ENCODE measurements at regions not wholly inside any gene's neighbourhood (a gene's known extent, or its start where the extent isn't known, plus 50 kb on each side); places are given as distances from the start of the nearest gene placed in this dataset.
"Not testable (repeated sequence)": the region's sequence is repeated elsewhere in the genome, so short reads cannot be mapped to it uniquely, and the experiment has no call there.

DNA sequence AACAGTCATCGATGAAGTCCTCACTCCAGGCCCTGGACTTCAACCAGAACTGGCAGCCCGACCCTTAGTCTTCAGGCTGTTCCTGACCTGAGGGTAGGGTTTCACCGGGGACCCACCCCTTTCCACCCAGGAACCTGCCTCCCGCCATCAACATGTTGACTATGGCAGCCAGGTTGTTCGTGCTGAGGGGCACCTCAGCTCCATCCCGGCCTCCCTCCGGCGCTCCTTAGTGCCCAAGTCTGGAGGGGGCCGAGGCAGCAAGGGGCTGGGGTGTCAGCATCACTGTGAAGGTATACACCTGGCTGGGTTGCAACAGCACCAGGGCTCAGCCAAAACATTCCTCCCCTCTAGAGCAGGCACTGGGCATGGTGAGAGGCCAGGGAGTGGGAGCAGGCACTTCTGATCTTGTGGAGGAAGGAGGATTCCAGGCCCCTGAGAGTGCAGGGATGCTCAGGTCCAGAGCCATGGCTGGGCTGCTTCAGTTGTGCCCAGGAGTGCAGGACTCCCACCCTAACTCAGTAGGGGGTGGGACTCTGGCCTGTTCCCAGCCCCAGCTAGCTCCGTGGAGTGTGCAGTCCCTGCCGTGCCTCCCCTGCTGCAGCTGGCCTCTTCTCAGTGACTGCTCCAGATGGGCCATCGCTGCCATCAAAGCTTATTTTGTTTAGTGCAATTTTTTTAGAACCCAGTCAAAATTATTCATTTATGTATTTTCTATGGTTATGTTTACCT, 1445.9 kb downstream of the PCDH9 start:
- no peak overlapping the region for H3K9ac ChIP-seq (ENCODE audit: low read length)
- H3F3A ChIP-seq (ENCODE audit: insufficient read depth): no peaks in the 10 kb centered on the region
- TF ChIP-seq CTCF (IDR thresholded peaks at IDR 0.05; ENCODE audit: insufficient read depth, low read length, poor library complexity, severe bottlenecking): no peak
- no peak for TF ChIP-seq EZH2phosphoT487 (conservative IDR thresholded peaks at IDR 0.05; ENCODE audit: low read length)
- no peak overlapping the region for H3K4me3 ChIP-seq (ENCODE audit: insufficient read depth, low read length, poor library complexity, severe bottlenecking)
- H2AFZ ChIP-seq (ENCODE audit: low read depth, low read length, severe bottlenecking): no peak overlapping the region
- H3K79me2 ChIP-seq (ENCODE audit: insufficient read depth, low read length): no peaks in the 10 kb centered on the region
- H3K27me3 ChIP-seq (ENCODE audit: low read length): no peaks in the 10 kb centered on the region
- H4K20me1 ChIP-seq (ENCODE audit: low read depth, low read length): no peaks in the 10 kb centered on the region
- no peaks in the 10 kb centered on the region for H3K9me3 ChIP-seq (ENCODE audit: insufficient read depth, low read length)
- H3K9me2 ChIP-seq (replicated peaks; ENCODE audit: insufficient read depth, low read length): no peaks in the 10 kb centered on the region
- H3K4me2 ChIP-seq (ENCODE audit: low read depth, low read length, poor library complexity, severe bottlenecking): no peak overlapping the region
- H3K36me3 ChIP-seq (ENCODE audit: low read length): no peaks in the 10 kb centered on the region
- no peak overlapping the region for H3K27ac ChIP-seq (ENCODE audit: low read depth, low read length)

- H3K9ac ChIP-seq (ENCODE audit: low read length): no peak overlapping the region
- no peaks in the 10 kb centered on the region for H3F3A ChIP-seq (ENCODE audit: insufficient read depth)
- H3K4me2 ChIP-seq (ENCODE audit: low read depth, low read length, poor library complexity, severe bottlenecking): no peak overlapping the region
- no peaks in the 10 kb centered on the region for H3K9me3 ChIP-seq (ENCODE audit: insufficient read depth, low read length)
- no peak overlapping the region for H3K27ac ChIP-seq (ENCODE audit: low read depth, low read length)
- TF ChIP-seq EZH2phosphoT487 (conservative IDR thresholded peaks at IDR 0.05; ENCODE audit: low read length): no peak
- TF ChIP-seq CTCF (IDR thresholded peaks at IDR 0.05; ENCODE audit: insufficient read depth, low read length, poor library complexity, severe bottlenecking): no peak
- no peaks in the 10 kb centered on the region for H3K79me2 ChIP-seq (ENCODE audit: insufficient read depth, low read length)
- H3K9me2 ChIP-seq (replicated peaks; ENCODE audit: insufficient read depth, low read length): no peaks in the 10 kb centered on the region
- no peaks in the 10 kb centered on the region for H3K36me3 ChIP-seq (ENCODE audit: low read length)
- no peak overlapping the region for H2AFZ ChIP-seq (ENCODE audit: low read depth, low read length, severe bottlenecking)
- H3K27me3 ChIP-seq (ENCODE audit: low read length): no peaks in the 10 kb centered on the region
- H3K4me3 ChIP-seq (ENCODE audit: insufficient read depth, low read length, poor library complexity, severe bottlenecking): no peak overlapping the region
- no peaks in the 10 kb centered on the region for H4K20me1 ChIP-seq (ENCODE audit: low read depth, low read length)
Measured at GRCh38 chr13:65783383-65783782, 1446.8 kb downstream of the PCDH9 start.

GRCh38 chr13:65771704-65772313, 1458.3 kb downstream of the PCDH9 start:
- not testable (repeated sequence) for H2AFZ ChIP-seq (ENCODE audit: low read depth, low read length, severe bottlenecking); H3K27me3 ChIP-seq (ENCODE audit: low read length); H3F3A ChIP-seq (ENCODE audit: insufficient read depth); H3K9ac ChIP-seq (ENCODE audit: low read length); H3K9me2 ChIP-seq (replicated peaks; ENCODE audit: insufficient read depth, low read length); H3K36me3 ChIP-seq (ENCODE audit: low read length); H3K4me2 ChIP-seq (ENCODE audit: low read depth, low read length, poor library complexity, severe bottlenecking); H3K79me2 ChIP-seq (ENCODE audit: insufficient read depth, low read length); H3K4me3 ChIP-seq (ENCODE audit: insufficient read depth, low read length, poor library complexity, severe bottlenecking); H3K27ac ChIP-seq (ENCODE audit: low read depth, low read length); H4K20me1 ChIP-seq (ENCODE audit: low read depth, low read length)
- H3K9me3 ChIP-seq (ENCODE audit: insufficient read depth, low read length): peaks cover 20% of the 10 kb centered on the region; the same call in 1 of the 2 replicates

DNA sequence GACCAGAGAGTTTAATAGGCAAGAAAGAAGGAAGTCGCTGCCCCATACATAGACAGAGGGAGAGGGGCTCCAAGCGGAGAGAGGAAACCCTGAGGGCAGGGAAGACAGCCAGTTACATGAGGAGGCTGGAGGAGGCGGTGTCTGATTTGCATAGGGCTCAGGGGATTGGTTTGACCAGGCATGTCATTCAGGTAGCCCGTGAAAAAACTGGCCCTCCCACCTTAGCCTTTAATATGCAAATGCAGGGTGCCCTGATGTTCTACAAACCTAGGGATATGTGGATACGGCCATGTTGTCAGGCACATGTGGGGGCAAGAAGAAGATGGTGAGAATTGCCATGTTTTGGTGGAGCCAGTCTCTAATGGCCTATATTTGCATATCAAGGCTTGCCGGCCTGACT, 1461.6 kb downstream of the PCDH9 start:
- no peak overlapping the region for H3K9ac ChIP-seq (ENCODE audit: low read length)
- H3K4me2 ChIP-seq (ENCODE audit: low read depth, low read length, poor library complexity, severe bottlenecking): no peak overlapping the region
- no peaks in the 10 kb centered on the region for H3K27me3 ChIP-seq (ENCODE audit: low read length)
- no peak overlapping the region for H3K27ac ChIP-seq (ENCODE audit: low read depth, low read length)
- H3F3A ChIP-seq (ENCODE audit: insufficient read depth): no peaks in the 10 kb centered on the region
- no peak overlapping the region for H3K4me3 ChIP-seq (ENCODE audit: insufficient read depth, low read length, poor library complexity, severe bottlenecking)
- TF ChIP-seq CTCF (IDR thresholded peaks at IDR 0.05; ENCODE audit: insufficient read depth, low read length, poor library complexity, severe bottlenecking): no peak
- TF ChIP-seq EZH2phosphoT487 (conservative IDR thresholded peaks at IDR 0.05; ENCODE audit: low read length): no peak
- no peaks in the 10 kb centered on the region for H3K79me2 ChIP-seq (ENCODE audit: insufficient read depth, low read length)
- H2AFZ ChIP-seq (ENCODE audit: low read depth, low read length, severe bottlenecking): peak overlapping the region; percentile 38
- H3K9me3 ChIP-seq (ENCODE audit: insufficient read depth, low read length): peaks cover 20% of the 10 kb centered on the region; the same call in 1 of the 2 replicates
- no peaks in the 10 kb centered on the region for H3K9me2 ChIP-seq (replicated peaks; ENCODE audit: insufficient read depth, low read length)
- no peaks in the 10 kb centered on the region for H4K20me1 ChIP-seq (ENCODE audit: low read depth, low read length)
- H3K36me3 ChIP-seq (ENCODE audit: low read length): no peaks in the 10 kb centered on the region

All from SU-DHL-6 (cell line).